Caco-2 (cell line): ENCODE measurements at regions not wholly inside any gene's neighbourhood (a gene's known extent, or its start where the extent isn't known, plus 50 kb on each side); places are given as distances from the start of the nearest gene placed in this dataset.
"Not testable (repeated sequence)": the region's sequence is repeated elsewhere in the genome, so short reads cannot be mapped to it uniquely, and the experiment has no call there.

Experiments
- BruUV-seq: library from RNA; stranded (reverse); fragments of 400-500 nt; replicated peaks from 2 replicates; lab custom pipeline; 2021; lab: Mats Ljungman, UMichigan
- CTCF ChIA-PET: fragments of 300-600 bp; sonication (Branson Sonifier 250); formaldehyde crosslinking; loops from one replicate; lab custom pipeline; 2022; ENCODE audit warnings: antibody characterized with exemption; lab: Charles Lee
- POLR2A ChIA-PET: fragments of 300-600 bp; sonication (Branson Sonifier 250); formaldehyde crosslinking; loops from one replicate; lab custom pipeline; 2022; ENCODE audit warnings: antibody characterized with exemption; lab: Charles Lee
- DNase-seq, 2 experiments: peaks; one replicate each; pipeline versions ENCODE4 v3.0.0 to v3.0.0-alpha.2; 2020 to 2022
- H3K27me3 ChIP-seq: replicated peaks from 2 replicates; pipeline ENCODE4 v1.6.0; 2011; ENCODE audit warnings: low read length; ENCODE audit not compliant: control insufficient read depth, insufficient read depth
- H3K36me3 ChIP-seq: 2 replicates; pipeline ENCODE4 v1.5.1; 2011; ENCODE audit warnings: low read length; ENCODE audit not compliant: control insufficient read depth, insufficient read depth
- H3K4me1 ChIP-seq: fragments of 250-450 bp; sonication (Bioruptor Pico); 2 replicates; pipeline ENCODE4 v1.5.1; 2020; ENCODE audit warnings: mild to moderate bottlenecking
- H3K4me3 ChIP-seq: 2 replicates; pipeline ENCODE4 v1.5.1; 2011; ENCODE audit warnings: low read depth, mild to moderate bottlenecking, control low read depth, low read length
- H3K9me3 ChIP-seq: fragments of 250-450 bp; sonication (Bioruptor Pico); 2 replicates; pipeline ENCODE4 v1.5.1; 2020; ENCODE audit warnings: mild to moderate bottlenecking, moderate library complexity
- H3K27ac Mint-ChIP-seq: one replicate; pipeline ENCODE4 v1.8.0; 2022; ENCODE audit warnings: mixed read lengths; ENCODE audit not compliant: unreplicated experiment
- H3K27me3 Mint-ChIP-seq: one replicate; pipeline ENCODE4 v1.8.0; 2022; ENCODE audit warnings: mixed read lengths; ENCODE audit not compliant: insufficient read depth, unreplicated experiment
- H3K36me3 Mint-ChIP-seq: one replicate; pipeline ENCODE4 v1.8.0; 2022; ENCODE audit warnings: mild to moderate bottlenecking, mixed read lengths; ENCODE audit not compliant: insufficient read depth, unreplicated experiment
- H3K4me1 Mint-ChIP-seq: one replicate; pipeline ENCODE4 v1.8.0; 2022; ENCODE audit warnings: low read depth, mixed read lengths; ENCODE audit not compliant: unreplicated experiment
- H3K4me3 Mint-ChIP-seq: one replicate; pipeline ENCODE4 v1.8.0; 2022; ENCODE audit warnings: mild to moderate bottlenecking, moderate library complexity, mixed read lengths; ENCODE audit not compliant: unreplicated experiment
- H3K9me3 Mint-ChIP-seq: one replicate; pipeline ENCODE4 v1.8.0; 2022; ENCODE audit warnings: mixed read lengths; ENCODE audit not compliant: unreplicated experiment
- intact Hi-C: fragments of 100-400 bp; cut with micrococcal nuclease; formaldehyde crosslinking; loops from one replicate; pipeline ENCODE4 v1.10.0; 2022; ENCODE audit not compliant: unreplicated experiment
- TF ChIP-seq, protein P1 (sequence below), 2 experiments: fragments of 200-600 bp in 1 of 2; IDR thresholded peaks; 1 replicate in 1 of 2; 2 replicates in 1 of 2; pipeline versions ENCODE4 v1.5.1 to v1.8.0; 2011 to 2022; ENCODE audit warnings: antibody characterized with exemption in 1 of 2, control low read depth in 1 of 2, inconsistent platforms in 1 of 2, low read depth in 1 of 2, low read length in 1 of 2, mild to moderate bottlenecking in 1 of 2, moderate library complexity in 1 of 2; ENCODE audit not compliant: insufficient read depth in 1 of 2, severe bottlenecking in 1 of 2, unreplicated experiment in 1 of 2

DNA sequence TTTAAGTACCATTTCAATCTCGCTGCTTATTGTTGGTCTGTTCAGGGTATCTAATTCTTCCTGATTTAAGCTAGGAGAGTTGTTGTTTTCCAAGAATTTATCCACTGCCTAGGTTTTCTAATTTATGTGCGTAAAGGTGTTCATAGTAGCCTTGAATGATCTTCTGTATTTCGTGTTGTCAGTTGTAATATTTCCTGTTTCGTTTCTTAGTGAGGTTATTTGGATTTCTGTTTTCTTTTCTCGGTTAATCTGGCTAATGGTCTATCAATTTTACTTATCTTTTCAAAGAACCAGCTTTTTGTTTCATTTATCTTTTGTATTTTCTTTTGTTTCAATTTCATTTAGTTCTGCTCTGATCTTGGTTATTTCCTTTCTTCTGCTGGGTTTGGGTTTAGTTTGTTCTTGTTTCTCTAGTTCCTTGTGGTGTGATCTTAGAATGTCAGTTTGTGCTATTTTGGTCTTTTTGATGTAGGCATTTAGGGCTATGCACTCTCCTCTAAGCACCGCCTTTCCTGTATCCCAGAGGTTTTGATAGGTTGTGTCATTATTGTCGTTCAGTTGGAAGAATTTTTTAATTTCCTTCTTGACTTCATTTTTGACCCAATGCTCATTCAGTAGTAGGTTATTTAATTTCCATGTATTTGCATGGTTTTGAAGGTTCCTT is 92.5 kb upstream of the CSRP2 start:
- BruUV-seq, H3K4me3 Mint-ChIP-seq, H3K4me1 Mint-ChIP-seq, H3K27me3 ChIP-seq, H3K27ac Mint-ChIP-seq, CTCF ChIA-PET, DNase-seq, intact Hi-C loops, POLR2A ChIA-PET, H3K4me3 ChIP-seq, H3K9me3 ChIP-seq, H3K36me3 Mint-ChIP-seq, H3K36me3 ChIP-seq, H3K4me1 ChIP-seq: not testable (repeated sequence)
- Mint-ChIP-seq H3K9me3 (peaks cover 16% of the 10 kb centered on the region), H3K27me3 (peaks cover 35% of the 10 kb centered on the region)

DNA sequence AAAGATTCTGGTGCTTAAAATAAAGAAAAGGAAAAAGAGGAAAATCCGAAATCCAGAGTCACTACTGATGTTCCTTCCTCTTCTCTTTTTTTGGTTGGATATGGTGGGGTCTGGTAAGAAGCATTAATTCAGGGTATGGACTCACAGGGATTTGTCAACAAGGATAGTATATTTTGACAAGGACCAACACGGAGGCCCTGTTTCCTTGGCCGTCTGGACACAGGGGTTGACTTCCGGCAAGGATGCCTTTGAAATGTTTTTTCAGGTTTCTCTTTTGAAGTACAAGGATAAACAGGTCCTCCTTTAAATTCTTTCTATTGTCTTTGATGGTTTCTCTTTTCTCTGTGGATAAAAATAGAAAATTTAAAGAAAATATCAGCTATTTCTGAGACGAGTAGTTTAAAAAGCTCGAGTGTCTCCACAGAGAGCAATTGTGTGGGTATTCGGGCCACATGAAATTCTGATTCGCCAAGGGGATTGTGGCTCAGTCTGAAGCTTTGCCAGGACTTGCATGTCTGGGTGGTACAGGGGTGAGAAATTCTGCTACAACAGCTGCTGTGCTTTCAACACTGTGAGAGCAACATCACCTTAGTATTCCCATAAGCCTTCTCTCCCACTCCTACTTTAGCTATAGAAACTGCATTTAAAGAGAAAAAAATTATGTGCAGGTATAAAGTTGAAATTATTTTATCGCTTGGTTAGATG is 88.5 kb upstream of the CSRP2 start:
- ChIA-PET CTCF (no interaction called here), POLR2A (no interaction called here)
- no peaks in the 10 kb centered on the region for H3K4me1 ChIP-seq
- no peak overlapping the region for H3K4me3 ChIP-seq
- no peaks in the 10 kb centered on the region for H3K4me1 Mint-ChIP-seq
- H3K36me3 Mint-ChIP-seq: no peaks in the 10 kb centered on the region
- H3K9me3 Mint-ChIP-seq: peaks cover 16% of the 10 kb centered on the region
- intact Hi-C loops: no loop called here
- H3K27ac Mint-ChIP-seq: no peak overlapping the region
- H3K9me3 ChIP-seq: no peaks in the 10 kb centered on the region
- H3K27me3 Mint-ChIP-seq: peaks cover 25% of the 10 kb centered on the region
- H3K27me3 ChIP-seq: no peaks in the 10 kb centered on the region; the same call in 1 of the 2 replicates
- no peak overlapping the region for H3K4me3 Mint-ChIP-seq
- no TSS peak for BruUV-seq
- TF ChIP-seq, protein P1, sequence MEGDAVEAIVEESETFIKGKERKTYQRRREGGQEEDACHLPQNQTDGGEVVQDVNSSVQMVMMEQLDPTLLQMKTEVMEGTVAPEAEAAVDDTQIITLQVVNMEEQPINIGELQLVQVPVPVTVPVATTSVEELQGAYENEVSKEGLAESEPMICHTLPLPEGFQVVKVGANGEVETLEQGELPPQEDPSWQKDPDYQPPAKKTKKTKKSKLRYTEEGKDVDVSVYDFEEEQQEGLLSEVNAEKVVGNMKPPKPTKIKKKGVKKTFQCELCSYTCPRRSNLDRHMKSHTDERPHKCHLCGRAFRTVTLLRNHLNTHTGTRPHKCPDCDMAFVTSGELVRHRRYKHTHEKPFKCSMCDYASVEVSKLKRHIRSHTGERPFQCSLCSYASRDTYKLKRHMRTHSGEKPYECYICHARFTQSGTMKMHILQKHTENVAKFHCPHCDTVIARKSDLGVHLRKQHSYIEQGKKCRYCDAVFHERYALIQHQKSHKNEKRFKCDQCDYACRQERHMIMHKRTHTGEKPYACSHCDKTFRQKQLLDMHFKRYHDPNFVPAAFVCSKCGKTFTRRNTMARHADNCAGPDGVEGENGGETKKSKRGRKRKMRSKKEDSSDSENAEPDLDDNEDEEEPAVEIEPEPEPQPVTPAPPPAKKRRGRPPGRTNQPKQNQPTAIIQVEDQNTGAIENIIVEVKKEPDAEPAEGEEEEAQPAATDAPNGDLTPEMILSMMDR (IDR thresholded peaks at IDR 0.05; ENCODE audit: insufficient read depth in 1 of 2, low read depth in 1 of 2, low read length in 1 of 2, severe bottlenecking in 1 of 2, unreplicated experiment in 1 of 2): no peak
- no peak for DNase-seq
- no peaks in the 10 kb centered on the region for H3K36me3 ChIP-seq

DNA sequence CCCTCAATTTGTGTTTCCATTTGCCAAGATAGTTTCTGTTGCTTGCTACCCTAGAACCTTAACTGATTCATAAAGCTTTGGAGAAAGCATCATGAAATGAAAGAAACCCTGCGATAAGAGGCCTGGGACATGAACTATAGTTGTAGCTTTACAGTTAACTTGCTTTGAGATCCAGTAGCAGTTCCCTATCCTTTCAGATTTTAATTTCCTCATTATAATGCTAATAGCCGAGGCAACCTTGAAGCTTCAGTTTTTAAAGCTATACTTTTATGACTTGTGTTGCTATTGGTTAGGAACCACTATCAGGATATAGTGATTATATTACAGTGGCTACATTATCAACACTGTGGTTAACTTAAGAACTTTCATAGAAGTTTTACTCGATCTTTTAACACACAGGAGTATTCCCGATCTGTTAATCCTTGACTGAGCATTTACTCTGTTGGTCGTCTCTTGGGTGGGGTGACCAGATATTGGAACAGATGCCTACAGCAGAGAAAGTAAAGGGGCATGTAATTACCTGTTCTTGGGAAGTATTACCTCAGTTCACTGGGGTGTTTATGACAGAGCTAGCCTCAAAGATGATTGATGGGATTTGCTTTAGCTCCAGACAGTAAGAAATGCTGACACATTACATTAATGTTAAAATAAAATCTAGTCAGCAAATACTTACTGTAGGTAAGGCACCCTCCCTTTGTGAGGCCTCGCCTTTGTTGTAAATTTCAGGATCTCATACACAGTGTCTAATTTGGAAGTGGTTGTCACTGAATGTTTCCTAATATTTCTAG is 86.2 kb upstream of the CSRP2 start:
- Mint-ChIP-seq H3K36me3 (no peaks in the 10 kb centered on the region), H3K27ac (no peak overlapping the region), H3K4me3 (no peak overlapping the region), H3K9me3 (peaks cover 15% of the 10 kb centered on the region), H3K4me1 (no peaks in the 10 kb centered on the region), H3K27me3 (peaks cover 16% of the 10 kb centered on the region)
- intact Hi-C loops: no loop called here
- ChIA-PET POLR2A (no interaction called here), CTCF (no interaction called here)
- no peaks in the 10 kb centered on the region for H3K9me3 ChIP-seq
- no peaks in the 10 kb centered on the region for H3K36me3 ChIP-seq
- no peak for DNase-seq
- no peaks in the 10 kb centered on the region; the same call in 1 of the 2 replicates for H3K27me3 ChIP-seq
- TF ChIP-seq, protein P1 (IDR thresholded peaks at IDR 0.05; ENCODE audit: insufficient read depth in 1 of 2, low read depth in 1 of 2, low read length in 1 of 2, severe bottlenecking in 1 of 2, unreplicated experiment in 1 of 2): no peak
- no peaks in the 10 kb centered on the region for H3K4me1 ChIP-seq
- BruUV-seq: no TSS peak
- H3K4me3 ChIP-seq: no peak overlapping the region
